ENCODE measurements at regions not wholly inside any gene's neighbourhood (a gene's known extent, or its start where the extent isn't known, plus 50 kb on each side); places are given as distances from the start of the nearest gene placed in this dataset.

GRCh38 chr7:56483861-56484550, 367.8 kb upstream of the NUPR2 start:
- TF ChIP-seq, protein P1, sequence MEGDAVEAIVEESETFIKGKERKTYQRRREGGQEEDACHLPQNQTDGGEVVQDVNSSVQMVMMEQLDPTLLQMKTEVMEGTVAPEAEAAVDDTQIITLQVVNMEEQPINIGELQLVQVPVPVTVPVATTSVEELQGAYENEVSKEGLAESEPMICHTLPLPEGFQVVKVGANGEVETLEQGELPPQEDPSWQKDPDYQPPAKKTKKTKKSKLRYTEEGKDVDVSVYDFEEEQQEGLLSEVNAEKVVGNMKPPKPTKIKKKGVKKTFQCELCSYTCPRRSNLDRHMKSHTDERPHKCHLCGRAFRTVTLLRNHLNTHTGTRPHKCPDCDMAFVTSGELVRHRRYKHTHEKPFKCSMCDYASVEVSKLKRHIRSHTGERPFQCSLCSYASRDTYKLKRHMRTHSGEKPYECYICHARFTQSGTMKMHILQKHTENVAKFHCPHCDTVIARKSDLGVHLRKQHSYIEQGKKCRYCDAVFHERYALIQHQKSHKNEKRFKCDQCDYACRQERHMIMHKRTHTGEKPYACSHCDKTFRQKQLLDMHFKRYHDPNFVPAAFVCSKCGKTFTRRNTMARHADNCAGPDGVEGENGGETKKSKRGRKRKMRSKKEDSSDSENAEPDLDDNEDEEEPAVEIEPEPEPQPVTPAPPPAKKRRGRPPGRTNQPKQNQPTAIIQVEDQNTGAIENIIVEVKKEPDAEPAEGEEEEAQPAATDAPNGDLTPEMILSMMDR (IDR thresholded peaks at IDR 0.05) = 0 out of 2 replicates have a peak, but pooled peaks have one; percentile 4
- TF ChIP-seq ZFX (IDR thresholded peaks at IDR 0.05; ENCODE audit: borderline replicate concordance) = no peak

All from 22Rv1 (cell line).